ENCODE measurements at regions not wholly inside any gene's neighbourhood (a gene's known extent, or its start where the extent isn't known, plus 50 kb on each side); places are given as distances from the start of the nearest gene placed in this dataset.

GRCh38 chr11:92633820-92634219 is 335.6 kb upstream of the MTNR1B start:
- TF ChIP-seq EZH2 (IDR thresholded peaks at IDR 0.05), result no peak
- no peak for TF ChIP-seq POLR2AphosphoS5 (IDR thresholded peaks at IDR 0.05; ENCODE audit: borderline replicate concordance, low read depth, low read length)

Data from SK-N-MC (cell line).